OCI-LY1 (cell line): ENCODE measurements at regions not wholly inside any gene's neighbourhood (a gene's known extent, or its start where the extent isn't known, plus 50 kb on each side); places are given as distances from the start of the nearest gene placed in this dataset.

Source experiments
- H2AFZ ChIP-seq: fragments of 200-600 bp; sonication (generic), shearing (Covaris generic); 2 replicates; pipeline ENCODE4 v1.6.0; 2014; ENCODE audit warnings: antibody characterized with exemption, mild to moderate bottlenecking, low read length
- H3F3A ChIP-seq: fragments of 200-600 bp; sonication (generic), shearing (Covaris generic); 2 replicates; pipeline ENCODE4 v1.6.0; 2014; ENCODE audit warnings: mild to moderate bottlenecking, antibody characterized with exemption, low read length, moderate library complexity; ENCODE audit not compliant: insufficient read depth
- H3K27ac ChIP-seq: fragments of 200-600 bp; sonication (generic); 2 replicates; pipeline ENCODE4 v1.5.1; 2014; ENCODE audit warnings: low read length, mixed run types, mild to moderate bottlenecking, low read depth; ENCODE audit not compliant: poor library complexity, severe bottlenecking
- H3K27me3 ChIP-seq: fragments of 200-600 bp; sonication (generic); 2 replicates; pipeline ENCODE4 v1.6.0; 2014; ENCODE audit warnings: antibody characterized with exemption, mild to moderate bottlenecking, low read length, moderate library complexity; ENCODE audit not compliant: insufficient read depth
- H3K36me3 ChIP-seq: fragments of 200-600 bp; sonication (generic); 2 replicates; pipeline ENCODE4 v1.6.1; 2014; ENCODE audit warnings: mild to moderate bottlenecking, antibody characterized with exemption, low read length, moderate library complexity, mixed read lengths; ENCODE audit not compliant: insufficient read depth
- H3K4me1 ChIP-seq: fragments of 200-600 bp; sonication (generic); 2 replicates; pipeline ENCODE4 v1.5.1; 2014; ENCODE audit warnings: mild to moderate bottlenecking, low read length, moderate library complexity; ENCODE audit not compliant: insufficient read depth, severe bottlenecking
- H3K4me2 ChIP-seq: fragments of 200-600 bp; sonication (generic), shearing (Covaris generic); 2 replicates; pipeline ENCODE4 v1.6.1; 2014; ENCODE audit warnings: low read length
- H3K4me3 ChIP-seq: fragments of 200-600 bp; sonication (generic); 2 replicates; pipeline ENCODE4 v1.5.1; 2014; ENCODE audit warnings: low read length, low read depth, mild to moderate bottlenecking, mixed read lengths; ENCODE audit not compliant: poor library complexity, severe bottlenecking
- H3K79me2 ChIP-seq: fragments of 200-600 bp; shearing (Covaris generic); 2 replicates; pipeline ENCODE4 v1.6.1; 2016; ENCODE audit warnings: mixed run types, low read length, mixed read lengths; ENCODE audit not compliant: insufficient read depth
- H3K9ac ChIP-seq: fragments of 200-600 bp; sonication (generic), shearing (Covaris generic); 2 replicates; pipeline ENCODE4 v1.6.1; 2014; ENCODE audit warnings: mild to moderate bottlenecking, low read length, mixed read lengths
- H3K9me2 ChIP-seq: fragments of 200-600 bp; sonication (generic), shearing (Covaris generic); 2 replicates; pipeline ENCODE4 v1.6.1; 2014; ENCODE audit warnings: low read depth, mild to moderate bottlenecking, low read length, mixed read lengths
- H3K9me3 ChIP-seq: fragments of 200-600 bp; shearing (Covaris generic); 2 replicates; pipeline ENCODE4 v1.6.1; 2014; ENCODE audit warnings: low read length, mixed read lengths
- H4K20me1 ChIP-seq: fragments of 200-600 bp; sonication (generic), shearing (Covaris generic); 2 replicates; pipeline ENCODE4 v1.6.0; 2016; ENCODE audit warnings: mild to moderate bottlenecking, low read length; ENCODE audit not compliant: insufficient read depth
- EZH2 ChIP-seq: fragments of 200-600 bp; sonication (generic), shearing (Covaris generic); IDR thresholded peaks from 2 replicates; pipeline ENCODE4 v1.8.0; 2017; ENCODE audit warnings: borderline replicate concordance, mixed run types, mild to moderate bottlenecking, antibody characterized with exemption, low read length, moderate library complexity, mixed read lengths
- TF ChIP-seq, protein P1 (sequence below): fragments of 200-600 bp; sonication (generic), shearing (Covaris generic); IDR thresholded peaks from 2 replicates; pipeline ENCODE4 v1.5.1; 2017; ENCODE audit warnings: mild to moderate bottlenecking, antibody characterized with exemption, low read length, moderate library complexity, mixed read lengths

DNA sequence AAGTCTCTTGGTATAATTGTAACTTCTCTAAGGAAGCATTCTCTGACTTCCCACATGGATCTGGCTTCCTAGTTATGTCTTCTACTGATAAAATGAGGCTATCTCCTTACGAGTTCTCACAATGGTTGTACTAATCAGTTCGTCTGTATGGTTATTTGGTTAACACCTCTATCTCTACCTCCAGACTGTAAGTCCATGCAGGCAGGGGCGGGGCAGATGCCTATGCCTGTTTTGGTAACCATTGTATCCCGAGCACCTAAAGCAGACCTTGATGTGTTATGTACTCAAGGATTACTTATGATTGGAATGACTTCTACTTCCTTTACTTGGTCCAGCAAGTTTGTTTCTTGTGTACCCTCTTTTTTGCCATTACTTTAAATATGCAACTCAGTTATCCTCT, 125.0 kb upstream of the PITX1 start:
- no peak overlapping the region for H3K9ac ChIP-seq
- no peaks in the 10 kb centered on the region for H3K79me2 ChIP-seq
- peaks cover 12% of the 10 kb centered on the region; the same call in 1 of the 2 replicates for H3K27me3 ChIP-seq
- H3F3A ChIP-seq, result no peaks in the 10 kb centered on the region
- H3K4me2 ChIP-seq, result no peak overlapping the region
- no peaks in the 10 kb centered on the region for H3K4me1 ChIP-seq
- TF ChIP-seq, protein P1, sequence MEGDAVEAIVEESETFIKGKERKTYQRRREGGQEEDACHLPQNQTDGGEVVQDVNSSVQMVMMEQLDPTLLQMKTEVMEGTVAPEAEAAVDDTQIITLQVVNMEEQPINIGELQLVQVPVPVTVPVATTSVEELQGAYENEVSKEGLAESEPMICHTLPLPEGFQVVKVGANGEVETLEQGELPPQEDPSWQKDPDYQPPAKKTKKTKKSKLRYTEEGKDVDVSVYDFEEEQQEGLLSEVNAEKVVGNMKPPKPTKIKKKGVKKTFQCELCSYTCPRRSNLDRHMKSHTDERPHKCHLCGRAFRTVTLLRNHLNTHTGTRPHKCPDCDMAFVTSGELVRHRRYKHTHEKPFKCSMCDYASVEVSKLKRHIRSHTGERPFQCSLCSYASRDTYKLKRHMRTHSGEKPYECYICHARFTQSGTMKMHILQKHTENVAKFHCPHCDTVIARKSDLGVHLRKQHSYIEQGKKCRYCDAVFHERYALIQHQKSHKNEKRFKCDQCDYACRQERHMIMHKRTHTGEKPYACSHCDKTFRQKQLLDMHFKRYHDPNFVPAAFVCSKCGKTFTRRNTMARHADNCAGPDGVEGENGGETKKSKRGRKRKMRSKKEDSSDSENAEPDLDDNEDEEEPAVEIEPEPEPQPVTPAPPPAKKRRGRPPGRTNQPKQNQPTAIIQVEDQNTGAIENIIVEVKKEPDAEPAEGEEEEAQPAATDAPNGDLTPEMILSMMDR, result no peak
- TF ChIP-seq EZH2, result no peak
- no peak overlapping the region for H2AFZ ChIP-seq
- no peaks in the 10 kb centered on the region; the same call in 1 of the 2 replicates for H3K36me3 ChIP-seq
- no peaks in the 10 kb centered on the region for H4K20me1 ChIP-seq
- peaks cover 10% of the 10 kb centered on the region; the same call in 1 of the 2 replicates for H3K9me3 ChIP-seq
- no peaks in the 10 kb centered on the region for H3K9me2 ChIP-seq
- no peak overlapping the region for H3K4me3 ChIP-seq
- no peak overlapping the region for H3K27ac ChIP-seq

GRCh38 chr5:135158314-135158697, 124.3 kb upstream of the PITX1 start:
- Histone ChIP-seq H3F3A (no peaks in the 10 kb centered on the region), H3K9me2 (no peaks in the 10 kb centered on the region), H2AFZ (no peak overlapping the region), H3K4me3 (no peak overlapping the region), H3K4me2 (no peak overlapping the region), H3K27ac (no peak overlapping the region), H4K20me1 (no peaks in the 10 kb centered on the region), H3K27me3 (peaks cover 12% of the 10 kb centered on the region; the same call in 1 of the 2 replicates), H3K4me1 (no peaks in the 10 kb centered on the region), H3K36me3 (no peaks in the 10 kb centered on the region; the same call in 1 of the 2 replicates), H3K9me3 (peaks cover 10% of the 10 kb centered on the region; the same call in 1 of the 2 replicates), H3K9ac (no peak overlapping the region), H3K79me2 (no peaks in the 10 kb centered on the region)
- no peak for TF ChIP-seq EZH2
- TF ChIP-seq, protein P1, result no peak

DNA sequence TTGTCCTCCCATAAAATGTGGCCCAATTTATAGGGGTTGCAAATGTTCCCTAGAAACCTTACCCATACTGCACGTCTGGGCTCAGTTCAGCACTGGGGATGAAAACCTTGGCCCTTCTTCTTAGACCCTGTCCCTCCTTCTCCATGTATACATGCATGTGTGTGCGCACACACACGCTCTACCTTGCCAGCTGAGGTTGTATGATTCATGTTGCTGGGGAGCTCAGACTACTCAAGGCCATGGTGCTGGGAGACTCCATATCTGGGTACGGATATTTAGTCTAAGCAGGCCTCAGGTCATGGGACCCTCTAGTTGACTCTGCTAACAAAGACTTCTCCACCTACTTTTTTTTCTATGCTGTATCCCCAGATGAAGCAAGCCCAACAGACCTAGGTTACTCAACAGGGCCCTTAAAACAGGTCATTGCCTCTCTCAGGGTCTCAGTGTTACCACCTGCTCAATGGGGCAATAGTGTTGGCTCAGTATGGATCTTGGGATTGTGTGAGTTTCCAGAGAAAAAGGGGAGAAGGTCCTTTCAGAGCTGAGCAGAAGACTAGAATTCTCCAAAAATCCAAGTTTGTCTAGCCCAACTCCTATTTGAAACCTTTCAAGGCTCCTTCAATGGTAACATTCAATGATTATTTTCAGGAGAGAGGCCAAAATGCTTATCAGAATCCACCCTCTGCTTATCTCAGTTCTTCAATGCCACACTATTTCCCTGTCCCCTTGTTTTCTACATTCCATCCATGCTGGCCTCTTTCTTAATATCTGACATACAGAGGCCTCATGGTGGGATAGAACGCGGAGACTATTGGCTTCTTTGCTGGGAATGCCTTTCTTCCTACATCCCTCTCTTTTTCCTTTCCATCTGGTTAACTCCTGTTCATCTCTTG, 123.6 kb upstream of the PITX1 start:
- no peak overlapping the region for H3K9ac ChIP-seq
- H3F3A ChIP-seq, result no peaks in the 10 kb centered on the region
- H3K9me3 ChIP-seq, result peaks cover 10% of the 10 kb centered on the region; the same call in 1 of the 2 replicates
- H3K4me1 ChIP-seq, result no peaks in the 10 kb centered on the region
- no peak overlapping the region for H3K4me3 ChIP-seq
- peaks cover 12% of the 10 kb centered on the region; the same call in 1 of the 2 replicates for H3K27me3 ChIP-seq
- H3K9me2 ChIP-seq, result no peaks in the 10 kb centered on the region
- H4K20me1 ChIP-seq, result no peaks in the 10 kb centered on the region
- H3K27ac ChIP-seq, result no peak overlapping the region
- H2AFZ ChIP-seq, result no peak overlapping the region
- H3K4me2 ChIP-seq, result no peak overlapping the region
- no peaks in the 10 kb centered on the region for H3K79me2 ChIP-seq
- TF ChIP-seq, protein P1, result no peak
- no peak for TF ChIP-seq EZH2
- no peaks in the 10 kb centered on the region; the same call in 1 of the 2 replicates for H3K36me3 ChIP-seq
